HEK293 (cell line): ENCODE measurements at regions not wholly inside any gene's neighbourhood (a gene's known extent, or its start where the extent isn't known, plus 50 kb on each side); places are given as distances from the start of the nearest gene placed in this dataset.
A peak's percentile ranks its signal among the peaks of the same experiment; 100 is the strongest.

Source experiments
- CTCF ChIA-PET: fragments of 350-600 bp; formaldehyde crosslinking; extraction: SDS; loops from one replicate; lab custom pipeline; 2021; ENCODE audit warnings: antibody characterized with exemption; lab: Yijun Ruan, JAX
- POLR2A ChIA-PET: fragments of 300-600 bp; formaldehyde crosslinking; extraction: SDS; loops from one replicate; lab custom pipeline; 2020; ENCODE audit warnings: antibody characterized with exemption, inconsistent platforms; lab: Yijun Ruan, JAX
- H3K27ac ChIP-seq: fragments of 200-500 bp; sonication (Bioruptor generic); 2 replicates; pipeline ENCODE4 v1.5.1; 2014; ENCODE audit warnings: low read depth, low read length, control low read depth, inconsistent platforms; ENCODE audit errors: extremely low read depth
- H3K36me3 ChIP-seq, 2 experiments: fragments of 200-500 bp in 1 of 2; sonication (Bioruptor generic) in 1 of 2; 1 replicate in 1 of 2; 2 replicates in 1 of 2; pipeline ENCODE4 v1.5.1; 2014 to 2017; ENCODE audit warnings: inconsistent platforms in 2 of 2, low read length in 2 of 2; ENCODE audit not compliant: control insufficient read depth in 2 of 2, insufficient read depth in 1 of 2
- H3K4me1 ChIP-seq: fragments of 200-500 bp; sonication (Bioruptor generic); 2 replicates; pipeline ENCODE4 v1.5.1; 2014; ENCODE audit warnings: mild to moderate bottlenecking, low read length, inconsistent platforms; ENCODE audit not compliant: control insufficient read depth, insufficient read depth
- H3K4me3 ChIP-seq: 2 replicates; pipeline ENCODE4 v1.5.1; 2011; ENCODE audit warnings: low read depth, mild to moderate bottlenecking, control low read depth, low read length, moderate library complexity
- H3K9me3 ChIP-seq: fragments of 200-500 bp; sonication (Bioruptor generic); 2 replicates; pipeline ENCODE4 v1.5.1; 2014; ENCODE audit warnings: low read depth, low read length, inconsistent platforms; ENCODE audit not compliant: control insufficient read depth, insufficient read depth
- PBX3 ChIP-seq: sonication (generic); formaldehyde crosslinking; IDR thresholded peaks from 2 replicates; pipeline ENCODE4 v1.8.1; 2022; ENCODE audit warnings: mild to moderate bottlenecking, moderate library complexity, missing genetic modification reagents
- TRIM28 ChIP-seq: IDR thresholded peaks from 2 replicates; pipeline ENCODE4 v1.6.1; 2011; ENCODE audit warnings: low read length, control low read depth, borderline replicate concordance
- ZBTB11 ChIP-seq: fragments of 450-650 bp; formaldehyde crosslinking; conservative IDR thresholded peaks from 2 replicates; pipeline ENCODE4 v1.5.1; 2016; ENCODE audit warnings: low read depth, missing biosample characterization, missing genetic modification characterization
- ZFP69B ChIP-seq: fragments of 450-650 bp; formaldehyde crosslinking; IDR thresholded peaks from 2 replicates; pipeline ENCODE4 v1.5.1; 2016; ENCODE audit warnings: missing biosample characterization, missing genetic modification characterization
- ZNF174 ChIP-seq: fragments of 450-650 bp; formaldehyde crosslinking; IDR thresholded peaks from 2 replicates; pipeline ENCODE4 v1.5.0; 2017; ENCODE audit warnings: missing biosample characterization, mild to moderate bottlenecking, missing genetic modification characterization
- ZNF202 ChIP-seq: fragments of 450-650 bp; formaldehyde crosslinking; IDR thresholded peaks from 2 replicates; pipeline ENCODE4 v1.5.1; 2016; ENCODE audit warnings: missing biosample characterization, missing genetic modification characterization, borderline replicate concordance
- ZNF239 ChIP-seq: fragments of 450-650 bp; formaldehyde crosslinking; IDR thresholded peaks from 2 replicates; pipeline ENCODE4 v1.5.1; 2016; ENCODE audit warnings: missing biosample characterization, missing genetic modification characterization
- ZNF391 ChIP-seq: fragments of 450-650 bp; formaldehyde crosslinking; IDR thresholded peaks from 2 replicates; pipeline ENCODE4 v1.5.1; 2016; ENCODE audit warnings: low read depth, missing biosample characterization, missing genetic modification characterization, borderline replicate concordance
- ZNF416 ChIP-seq: fragments of 450-650 bp; formaldehyde crosslinking; IDR thresholded peaks from 2 replicates; pipeline ENCODE4 v1.5.1; 2016; ENCODE audit warnings: missing biosample characterization, missing genetic modification characterization
- ZNF449 ChIP-seq: fragments of 450-650 bp; formaldehyde crosslinking; IDR thresholded peaks from 2 replicates; pipeline ENCODE4 v1.5.1; 2017; ENCODE audit warnings: missing biosample characterization, mild to moderate bottlenecking, missing genetic modification characterization, moderate library complexity
- ZNF645 ChIP-seq: fragments of 450-650 bp; formaldehyde crosslinking; IDR thresholded peaks from 2 replicates; pipeline ENCODE4; 2016; ENCODE audit warnings: missing biosample characterization, missing genetic modification characterization
- ZNF785 ChIP-seq: fragments of 450-650 bp; formaldehyde crosslinking; IDR thresholded peaks from 2 replicates; pipeline ENCODE4 v1.5.1; 2016; ENCODE audit warnings: missing biosample characterization, missing genetic modification characterization
- ZNF830 ChIP-seq: fragments of 450-650 bp; IDR thresholded peaks from 2 replicates; pipeline ENCODE4 v1.5.0; 2018; ENCODE audit warnings: missing biosample characterization, missing genetic modification characterization, low read depth, mild to moderate bottlenecking, moderate library complexity
- ZXDB ChIP-seq: fragments of 450-650 bp; formaldehyde crosslinking; IDR thresholded peaks from 2 replicates; pipeline ENCODE4 v1.5.1; 2016; ENCODE audit warnings: missing biosample characterization, missing genetic modification characterization

- POLR2A ChIA-PET: no interaction called here
- TF ChIP-seq ZFP69B (no peak), PBX3 (CRISPR knock-in tag) (no peak)
- CTCF ChIA-PET: interaction anchor here (0.6 kb wide), 1 partner anchor 991 kb away, joined by 5 read pairs; no protein-coding TSS in a partner anchor
These were observed 123.1 kb upstream of the MID1 start for GRCh38 chrX:10743476-10743875.

GRCh38 chrX:10744007-10744406 is 123.6 kb upstream of the MID1 start:
- POLR2A ChIA-PET: no interaction called here
- Histone ChIP-seq H3K4me3 (no peak overlapping the region), H3K9me3 (no peaks in the 10 kb centered on the region), H3K4me1 (no peaks in the 10 kb centered on the region), H3K27ac (no peak overlapping the region), H3K36me3 (no peaks in the 10 kb centered on the region)
- TF ChIP-seq TRIM28 (peak; percentile 9; the same call in 1 of the 2 replicates), ZNF785 (tag by site-specific recombination) (no peak), ZNF645 (tag by site-specific recombination) (no peak), ZBTB11 (tag by site-specific recombination) (no peak), ZNF174 (tag by site-specific recombination) (no peak)
- CTCF ChIA-PET: interaction anchor here (0.6 kb wide), 1 partner anchor 990 kb away, joined by 5 read pairs; no protein-coding TSS in a partner anchor

More at GRCh38 chrX:10743476-10743875, 123.1 kb upstream of the MID1 start:
- Histone ChIP-seq H3K4me1 (no peaks in the 10 kb centered on the region), H3K9me3 (no peaks in the 10 kb centered on the region), H3K36me3 (no peaks in the 10 kb centered on the region), H3K4me3 (no peak overlapping the region), H3K27ac (no peak overlapping the region)

- H3K9me3 ChIP-seq: no peaks in the 10 kb centered on the region
- no peaks in the 10 kb centered on the region for H3K36me3 ChIP-seq
- ChIA-PET POLR2A (no interaction called here), CTCF (interaction anchor here (0.8 to 1.4 kb wide), 3 partner anchors 22 to 558 kb away, joined by 3 to 5 read pairs (median 3); no protein-coding TSS in a partner anchor)
- TF ChIP-seq ZNF830 (tag by site-specific recombination) (no peak), ZNF416 (tag by site-specific recombination) (no peak), ZNF449 (tag by site-specific recombination) (no peak), ZNF202 (tag by site-specific recombination) (no peak), ZNF239 (no peak), ZNF391 (tag by site-specific recombination) (no peak), ZXDB (no peak)
- H3K4me3 ChIP-seq: no peak overlapping the region
- H3K4me1 ChIP-seq: no peaks in the 10 kb centered on the region
- H3K27ac ChIP-seq: no peak overlapping the region
These were observed 127.6 kb upstream of the MID1 start for GRCh38 chrX:10747975-10748374.
